AG04450 (cell line): ENCODE measurements at regions not wholly inside any gene's neighbourhood (a gene's known extent, or its start where the extent isn't known, plus 50 kb on each side); places are given as distances from the start of the nearest gene placed in this dataset.

Source experiments
- CTCF ChIA-PET: fragments of 300-600, 350-600 bp; formaldehyde crosslinking; extraction: SDS; loops from one replicate; lab custom pipeline; 2022; ENCODE audit warnings: antibody characterized with exemption, inconsistent platforms; lab: Charles Lee
- POLR2A ChIA-PET: fragments of 350-600 bp; formaldehyde crosslinking; extraction: SDS; loops from one replicate; lab custom pipeline; 2021; ENCODE audit warnings: antibody characterized with exemption, inconsistent platforms; lab: Yijun Ruan, JAX
- DNase-seq: peaks from one replicate; pipeline ENCODE4 v3.0.0-alpha.2; 2011; ENCODE audit warnings: low read depth, low spot score
- H3K27ac ChIP-seq: one replicate; pipeline ENCODE4 v1.5.1; 2012; ENCODE audit warnings: low read depth, low read length, control low read depth
- H3K27me3 ChIP-seq: one replicate; pipeline ENCODE4 v1.6.0; 2012; ENCODE audit warnings: low read length; ENCODE audit not compliant: control insufficient read depth, insufficient read depth
- H3K4me3 ChIP-seq: 2 replicates; pipeline ENCODE4 v1.5.1; 2011; ENCODE audit warnings: mild to moderate bottlenecking, low read depth, low read length, control low read depth
- H3K9me3 ChIP-seq: 2 replicates; pipeline ENCODE4 v1.5.1; 2012; ENCODE audit warnings: low read length; ENCODE audit not compliant: control insufficient read depth, insufficient read depth
- TF ChIP-seq, protein P1 (sequence below): IDR thresholded peaks from 2 replicates; pipeline ENCODE4 v1.5.1; 2011; ENCODE audit warnings: low read depth, low read length, control low read depth, inconsistent platforms

DNA sequence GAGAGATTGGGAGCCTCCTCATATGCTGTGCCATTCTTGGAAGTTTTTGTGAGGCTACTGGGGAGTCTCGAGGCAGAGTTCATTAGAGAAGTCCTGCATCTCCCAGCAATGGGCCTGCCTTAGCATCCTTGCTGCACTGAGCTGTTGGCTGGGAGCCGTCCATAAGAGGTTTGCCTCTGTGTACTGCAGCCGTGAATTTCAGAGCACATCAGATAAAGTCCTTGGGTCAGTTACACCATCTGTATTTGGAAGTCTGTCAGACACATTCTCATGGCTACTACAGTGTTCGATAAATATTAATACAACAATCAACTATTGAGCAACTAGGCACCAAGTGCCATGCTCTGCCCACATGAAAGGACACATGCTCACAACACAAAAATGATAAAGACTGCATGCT, 100.5 kb upstream of the SEC61G start:
- H3K9me3 ChIP-seq = peaks cover 10% of the 10 kb centered on the region; the same call in 1 of the 2 replicates
- CTCF ChIA-PET = interaction anchor here (1.1 to 1.6 kb wide), 3 partner anchors 21 to 395 kb away, joined by 3 to 5 read pairs (median 4); no protein-coding TSS in a partner anchor
- H3K4me3 ChIP-seq = no peak overlapping the region
- TF ChIP-seq, protein P1, sequence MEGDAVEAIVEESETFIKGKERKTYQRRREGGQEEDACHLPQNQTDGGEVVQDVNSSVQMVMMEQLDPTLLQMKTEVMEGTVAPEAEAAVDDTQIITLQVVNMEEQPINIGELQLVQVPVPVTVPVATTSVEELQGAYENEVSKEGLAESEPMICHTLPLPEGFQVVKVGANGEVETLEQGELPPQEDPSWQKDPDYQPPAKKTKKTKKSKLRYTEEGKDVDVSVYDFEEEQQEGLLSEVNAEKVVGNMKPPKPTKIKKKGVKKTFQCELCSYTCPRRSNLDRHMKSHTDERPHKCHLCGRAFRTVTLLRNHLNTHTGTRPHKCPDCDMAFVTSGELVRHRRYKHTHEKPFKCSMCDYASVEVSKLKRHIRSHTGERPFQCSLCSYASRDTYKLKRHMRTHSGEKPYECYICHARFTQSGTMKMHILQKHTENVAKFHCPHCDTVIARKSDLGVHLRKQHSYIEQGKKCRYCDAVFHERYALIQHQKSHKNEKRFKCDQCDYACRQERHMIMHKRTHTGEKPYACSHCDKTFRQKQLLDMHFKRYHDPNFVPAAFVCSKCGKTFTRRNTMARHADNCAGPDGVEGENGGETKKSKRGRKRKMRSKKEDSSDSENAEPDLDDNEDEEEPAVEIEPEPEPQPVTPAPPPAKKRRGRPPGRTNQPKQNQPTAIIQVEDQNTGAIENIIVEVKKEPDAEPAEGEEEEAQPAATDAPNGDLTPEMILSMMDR = no peak
- POLR2A ChIA-PET = no interaction called here
- DNase-seq = no peak
- peaks cover 2% of the 10 kb centered on the region for H3K27me3 ChIP-seq
- H3K27ac ChIP-seq = no peak overlapping the region

DNA sequence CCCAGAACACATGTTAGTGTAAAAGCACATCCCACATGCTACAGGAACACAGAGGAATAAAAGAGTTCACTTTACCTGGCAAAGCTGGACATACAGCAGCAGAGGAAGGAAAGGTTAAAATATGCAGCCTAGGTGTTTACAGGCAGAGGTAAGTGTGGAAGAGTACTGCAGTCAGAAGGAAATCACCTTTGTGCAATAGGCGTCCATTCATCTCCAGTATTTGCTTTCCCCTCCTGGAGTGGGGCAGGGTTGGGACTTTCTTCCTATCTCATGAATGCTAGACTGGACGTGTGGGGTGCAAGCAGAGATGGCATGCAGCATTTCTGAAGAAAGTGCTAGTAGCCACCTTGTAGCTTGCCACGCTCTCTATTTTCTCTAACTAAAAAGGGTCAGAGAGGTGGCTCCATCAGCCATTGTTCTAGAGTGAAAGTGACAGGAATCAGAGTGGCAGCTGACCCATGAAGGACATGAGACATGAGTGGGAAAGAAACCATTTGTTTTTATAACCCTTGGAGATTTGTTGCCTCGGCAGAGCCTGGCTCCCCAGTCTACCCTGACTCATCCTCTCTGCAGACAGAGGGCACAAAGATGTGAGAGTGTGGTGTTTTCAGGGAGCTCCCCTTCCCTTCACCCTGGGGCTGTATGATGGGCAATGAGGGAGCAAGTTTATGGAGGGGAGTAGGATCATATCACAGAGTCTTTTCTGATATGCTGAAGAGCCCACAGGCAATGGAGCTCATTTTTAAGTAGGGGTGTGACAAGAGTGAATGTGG, 101.2 kb upstream of the SEC61G start:
- Histone ChIP-seq H3K4me3 (no peak overlapping the region), H3K9me3 (peaks cover 8% of the 10 kb centered on the region; the same call in 1 of the 2 replicates), H3K27me3 (peaks cover under 1% of the 10 kb centered on the region), H3K27ac (no peak overlapping the region)
- TF ChIP-seq, protein P1 = no peak
- POLR2A ChIA-PET = no interaction called here
- DNase-seq = no peak
- CTCF ChIA-PET = interaction anchor here (1.0 to 1.4 kb wide), 3 partner anchors 18 to 87 kb away, joined by 4 to 5 read pairs (median 4); no protein-coding TSS in a partner anchor

DNA sequence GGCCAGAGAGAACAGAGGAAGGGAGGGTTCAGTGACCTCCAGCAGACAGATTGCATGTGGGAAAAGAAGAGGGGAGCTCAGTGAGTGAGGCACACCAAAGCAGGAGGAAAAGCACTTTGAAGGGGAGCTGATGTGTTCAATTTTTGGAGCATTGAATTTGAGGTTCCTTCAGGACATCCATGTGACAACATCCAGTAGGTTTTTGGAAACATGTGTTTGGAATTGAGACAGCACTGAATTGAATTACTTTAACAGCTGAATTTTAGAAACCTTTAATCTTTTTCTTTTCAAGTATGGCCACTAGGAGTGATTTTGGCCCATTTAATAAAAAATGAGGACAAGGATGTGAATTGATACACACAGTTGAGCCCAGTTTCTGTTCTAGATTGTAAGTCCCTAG, 101.8 kb upstream of the SEC61G start:
- no peaks in the 10 kb centered on the region for H3K27me3 ChIP-seq
- ChIA-PET POLR2A (no interaction called here), CTCF (interaction anchor here (1.0 to 1.4 kb wide), 3 partner anchors 19 to 87 kb away, joined by 4 to 5 read pairs (median 4); no protein-coding TSS in a partner anchor)
- H3K27ac ChIP-seq = no peak overlapping the region
- DNase-seq = no peak
- no peak overlapping the region for H3K4me3 ChIP-seq
- TF ChIP-seq, protein P1 = peak; percentile 15; the same call in 1 of the 2 replicates
- H3K9me3 ChIP-seq = peaks cover 4% of the 10 kb centered on the region; the same call in 1 of the 2 replicates

DNA sequence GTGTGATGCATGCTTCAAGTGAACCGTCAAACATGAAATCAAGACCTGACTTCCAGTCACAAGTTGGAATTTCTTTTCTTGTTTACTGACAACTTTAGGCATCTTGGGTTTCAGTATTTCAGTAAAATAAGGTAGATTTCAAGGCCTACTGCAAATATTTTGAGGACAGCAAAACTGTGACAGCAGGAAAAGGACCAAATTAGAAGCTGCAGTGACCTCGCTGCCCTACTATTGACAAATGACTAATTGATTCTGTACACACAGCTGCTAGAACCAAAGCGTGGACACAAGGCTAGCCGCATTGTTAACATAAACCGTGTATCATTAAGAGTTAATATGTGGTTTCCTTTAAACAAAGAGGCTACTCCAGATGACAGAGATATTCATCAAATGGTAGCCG, 105.7 kb upstream of the SEC61G start:
- POLR2A ChIA-PET = no interaction called here
- H3K9me3 ChIP-seq = no peaks in the 10 kb centered on the region
- CTCF ChIA-PET = interaction anchor here (0.6 kb wide), 1 partner anchor 24 kb away, joined by 3 read pairs; no protein-coding TSS in a partner anchor
- DNase-seq = peak; percentile 23
- H3K27me3 ChIP-seq = no peaks in the 10 kb centered on the region
- TF ChIP-seq, protein P1 = no peak
- no peak overlapping the region for H3K27ac ChIP-seq
- H3K4me3 ChIP-seq = no peak overlapping the region

DNA sequence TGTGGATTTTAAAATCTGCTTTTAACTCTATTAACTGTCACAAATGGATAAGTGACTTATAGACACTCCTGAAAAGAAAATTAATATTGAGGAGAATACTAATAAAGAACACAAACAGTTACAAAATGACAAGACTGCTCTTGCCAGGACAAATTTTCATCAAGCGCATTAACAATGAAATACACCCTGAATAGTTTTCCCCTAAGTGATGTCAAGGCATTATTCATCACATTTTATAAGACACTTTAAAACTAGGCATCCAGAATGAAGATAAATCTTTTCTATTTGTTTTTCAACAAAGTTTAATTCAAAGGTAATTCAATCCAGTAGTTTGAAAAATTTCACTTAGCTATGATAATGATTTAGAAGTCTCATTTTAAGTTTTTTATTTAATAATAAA, 110.5 kb upstream of the SEC61G start:
- H3K27me3 ChIP-seq = no peaks in the 10 kb centered on the region
- CTCF ChIA-PET = interaction anchor here (0.6 to 0.7 kb wide), 2 partner anchors 16 to 386 kb away, joined by 3 read pairs; no protein-coding TSS in a partner anchor
- POLR2A ChIA-PET = no interaction called here
- DNase-seq = no peak
- H3K4me3 ChIP-seq = no peak overlapping the region
- TF ChIP-seq, protein P1 = no peak
- no peak overlapping the region for H3K27ac ChIP-seq
- H3K9me3 ChIP-seq = no peaks in the 10 kb centered on the region
